T1000 (cell line): ENCODE measurements at regions not wholly inside any gene's neighbourhood (a gene's known extent, or its start where the extent isn't known, plus 50 kb on each side); places are given as distances from the start of the nearest gene placed in this dataset.

Source experiments
- DNase-seq: peaks from one replicate; lab custom pipeline; 2025; ENCODE audit warnings: mixed read lengths; lab: John Stamatoyannopoulos, UW

- DNase-seq: no peak
These were observed 496.3 kb downstream of the BCOR start for GRCh38 chrX:39601231-39602177.

- DNase-seq: no peak
These were observed 495.6 kb downstream of the BCOR start for GRCh38 chrX:39602195-39602594.

- no peak for DNase-seq
These were observed 494.5 kb downstream of the BCOR start for GRCh38 chrX:39603230-39603629.

GRCh38 chrX:39605183-39605582, 492.6 kb downstream of the BCOR start:
- no peak for DNase-seq

- DNase-seq: no peak
These were observed 491.9 kb downstream of the BCOR start for GRCh38 chrX:39605866-39606265.

- DNase-seq: no peak
These were observed 487.8 kb downstream of the BCOR start for GRCh38 chrX:39609941-39610340.

GRCh38 chrX:39611468-39611867, 486.3 kb downstream of the BCOR start:
- no peak for DNase-seq

GRCh38 chrX:39613482-39613995, 484.2 kb downstream of the BCOR start:
- DNase-seq: peak; percentile 13

GRCh38 chrX:39613997-39614679, 483.6 kb downstream of the BCOR start:
- no peak for DNase-seq

GRCh38 chrX:39614680-39614998, 483.1 kb downstream of the BCOR start:
- DNase-seq: no peak

- no peak for DNase-seq
These were observed 481.5 kb downstream of the BCOR start for GRCh38 chrX:39616098-39616729.

GRCh38 chrX:39616731-39617130, 481.0 kb downstream of the BCOR start:
- no peak for DNase-seq

- no peak for DNase-seq
These were observed 479.6 kb downstream of the BCOR start for GRCh38 chrX:39618178-39618577.

GRCh38 chrX:39619182-39620009, 478.4 kb downstream of the BCOR start:
- no peak for DNase-seq

GRCh38 chrX:39624166-39624565, 473.6 kb downstream of the BCOR start:
- no peak for DNase-seq

GRCh38 chrX:39625810-39626209, 471.9 kb downstream of the BCOR start:
- DNase-seq: no peak

GRCh38 chrX:39626749-39627148, 471.0 kb downstream of the BCOR start:
- no peak for DNase-seq

GRCh38 chrX:39627257-39627656, 470.5 kb downstream of the BCOR start:
- no peak for DNase-seq

GRCh38 chrX:39629001-39629400, 468.8 kb downstream of the BCOR start:
- DNase-seq: no peak

- no peak for DNase-seq
These were observed 467.4 kb downstream of the BCOR start for GRCh38 chrX:39630344-39630743.

GRCh38 chrX:39631276-39632229, 466.2 kb downstream of the BCOR start:
- no peak for DNase-seq
